K562 (cell line): ENCODE measurements at regions not wholly inside any gene's neighbourhood (a gene's known extent, or its start where the extent isn't known, plus 50 kb on each side); places are given as distances from the start of the nearest gene placed in this dataset.

Experiments
- ATAC-seq: fragments of 200-7000 bp; cut with Tn5 transposase; 3 replicates; pipeline ENCODE4 v1.9.1; 2020; ENCODE audit warnings: moderate library complexity
- BruUV-seq: library from RNA; stranded (reverse); fragments of 400-500 nt; replicated peaks from 2 replicates; lab custom pipeline; 2021; lab: Mats Ljungman, UMichigan
- CTCF ChIA-PET: fragments of 300-600 bp; formaldehyde crosslinking; extraction: SDS; loops from one replicate; lab custom pipeline; 2021; ENCODE audit warnings: low intra/inter-chr PET ratio; lab: Yijun Ruan, JAX
- POLR2A ChIA-PET: fragments of 300-600, 350-650 bp; sonication (Branson Sonifier 250); formaldehyde crosslinking; extraction: SDS; loops from one replicate; lab custom pipeline; 2021; ENCODE audit warnings: antibody characterized with exemption, inconsistent platforms; lab: Yijun Ruan, JAX
- DNase-seq, 4 experiments: peaks; one replicate each; pipeline versions ENCODE4 v3.0.0 to v3.0.0-alpha.2; 2011 to 2018; ENCODE audit warnings: low spot score in 3 of 4, mixed read lengths in 3 of 4; ENCODE audit errors: extremely low read depth in 1 of 4
- FAIRE-seq: peaks from 2 replicates; lab custom pipeline; 2011; peaks lifted over from hg19 to GRCh38; lab: Jason Lieb, UNC
- H2AFZ ChIP-seq: 2 replicates; pipeline ENCODE4 v1.6.0; 2011; ENCODE audit warnings: low read depth, low read length, control low read depth, inconsistent platforms
- H3K27ac ChIP-seq: fragments of 200-600 bp; 3 replicates; pipeline ENCODE4 v1.8.0; 2011; ENCODE audit warnings: low read depth, mild to moderate bottlenecking, control low read depth, inconsistent platforms, low read length, moderate library complexity, mixed read lengths; ENCODE audit errors: extremely low read depth
- H3K27me3 ChIP-seq, 2 experiments: fragments of 300-600 bp in 1 of 2; 2 replicates in 1 of 2; 3 replicates in 1 of 2; pipeline versions ENCODE4 v1.6.0 to v1.8.0; 2011; ENCODE audit warnings: inconsistent platforms in 2 of 2, low read length in 2 of 2, mild to moderate bottlenecking in 1 of 2, mixed read lengths in 1 of 2, moderate library complexity in 1 of 2; ENCODE audit not compliant: control insufficient read depth in 2 of 2, insufficient read depth in 2 of 2
- H3K36me3 ChIP-seq: fragments of 300-600 bp; 3 replicates; pipeline ENCODE4 v1.8.0; 2011; ENCODE audit warnings: mild to moderate bottlenecking, low read length, inconsistent platforms; ENCODE audit not compliant: control insufficient read depth, insufficient read depth
- H3K4me1 ChIP-seq, 2 experiments: fragments of 200-600 bp in 1 of 2; replicated peaks in 1 of 2; 2 replicates in 1 of 2; 3 replicates in 1 of 2; pipeline versions ENCODE4 v1.5.1 to v1.8.0; 2011; ENCODE audit warnings: inconsistent platforms in 2 of 2, low read length in 2 of 2, mild to moderate bottlenecking in 1 of 2, mixed read lengths in 1 of 2, moderate library complexity in 1 of 2; ENCODE audit not compliant: control insufficient read depth in 2 of 2, insufficient read depth in 2 of 2
- H3K4me2 ChIP-seq: 2 replicates; pipeline ENCODE4 v1.6.1; 2011; ENCODE audit warnings: low read length, control low read depth, inconsistent platforms, mixed read lengths; ENCODE audit not compliant: insufficient read depth
- H3K4me3 ChIP-seq: fragments of 200-600 bp; sonication (generic), shearing (Covaris generic); 2 replicates; pipeline ENCODE4 v1.5.1; 2016; ENCODE audit warnings: control low read depth, inconsistent platforms
- H3K79me2 ChIP-seq: fragments of 200-600 bp; 3 replicates; pipeline ENCODE4 v1.8.0; 2011; ENCODE audit warnings: low read length, inconsistent platforms; ENCODE audit not compliant: control insufficient read depth, insufficient read depth
- H3K9ac ChIP-seq, 2 experiments: 2 replicates each; pipeline versions ENCODE4 v1.6.0 to v1.6.1; 2011; ENCODE audit warnings: low read depth in 2 of 2, low read length in 2 of 2, control low read depth in 1 of 2, inconsistent platforms in 1 of 2, mild to moderate bottlenecking in 1 of 2, mixed read lengths in 1 of 2; ENCODE audit not compliant: insufficient read depth in 1 of 2
- H3K9me1 ChIP-seq: one replicate; pipeline ENCODE4 v1.6.0; 2011; ENCODE audit warnings: inconsistent platforms, mild to moderate bottlenecking, low read length, moderate library complexity; ENCODE audit not compliant: control insufficient read depth, insufficient read depth
- H3K9me3 ChIP-seq: replicated peaks from 2 replicates; pipeline ENCODE4 v1.5.1; 2011; ENCODE audit warnings: low read depth, low read length, inconsistent platforms; ENCODE audit not compliant: control insufficient read depth, insufficient read depth
- H4K20me1 ChIP-seq: replicated peaks from 2 replicates; pipeline ENCODE4 v1.6.1; 2011; ENCODE audit warnings: low read length, inconsistent platforms, mixed read lengths; ENCODE audit not compliant: control insufficient read depth, insufficient read depth
- CEBPZ ChIP-seq: fragments of 150-350 bp; IDR thresholded peaks from 2 replicates; pipeline ENCODE4 v1.6.1; 2014; ENCODE audit warnings: low read depth, mild to moderate bottlenecking, low read length, borderline replicate concordance
- WGBS: fragments of 100-300 bp; shearing (Covaris generic); methylation state at CpG from one replicate; pipeline ENCODE4 v1.1.6; 2016; ENCODE audit warnings: low coverage, mixed read lengths; ENCODE audit not compliant: insufficient coverage; ENCODE audit errors: missing lambda C conversion rate; 5-methylcytosine and 5-hydroxymethylcytosine counted together
- in situ Hi-C: fragments of 300-500 bp; cut with MboI; formaldehyde crosslinking; loops from 4 replicates; pipeline ENCODE4 v1.15.0; 2018; ENCODE audit warnings: inconsistent platforms, mixed read lengths
- intact Hi-C: fragments of 100-400 bp; cut with micrococcal nuclease; formaldehyde crosslinking; loops from 2 replicates; pipeline ENCODE4 v1.14.2; 2022

- ChIA-PET POLR2A (no interaction called here), CTCF (no interaction called here)
- TF ChIP-seq CEBPZ = no peak
- FAIRE-seq = no peak
- Histone ChIP-seq H3K9me3 (no peaks in the 10 kb centered on the region), H3K4me2 (no peak overlapping the region), H3K9me1 (no peaks in the 10 kb centered on the region), H3K27ac (no peak overlapping the region), H3K27me3 (no peaks in the 10 kb centered on the region), H3K4me3 (no peak overlapping the region), H4K20me1 (no peaks in the 10 kb centered on the region), H3K9ac (no peak overlapping the region), H2AFZ (no peak overlapping the region), H3K36me3 (no peaks in the 10 kb centered on the region), H3K4me1 (no peaks in the 10 kb centered on the region), H3K79me2 (no peaks in the 10 kb centered on the region)
- no TSS peak for BruUV-seq
- in situ Hi-C loops = no loop called here
- 0% methylated on average over 2 of the region's 2 CpGs for WGBS
- ATAC-seq = no peak
- intact Hi-C loops = no loop called here
- no peak for DNase-seq
Measured at GRCh38 chr5:90066920-90067319, 342.6 kb downstream of the CETN3 start.
